COR-L47 (cell line): ENCODE measurements at regions not wholly inside any gene's neighbourhood (a gene's known extent, or its start where the extent isn't known, plus 50 kb on each side); places are given as distances from the start of the nearest gene placed in this dataset.
"Not testable (repeated sequence)": the region's sequence is repeated elsewhere in the genome, so short reads cannot be mapped to it uniquely, and the experiment has no call there.

Source experiments
- DNase-seq: peaks from one replicate; lab custom pipeline; 2025; lab: John Stamatoyannopoulos, UW

DNA sequence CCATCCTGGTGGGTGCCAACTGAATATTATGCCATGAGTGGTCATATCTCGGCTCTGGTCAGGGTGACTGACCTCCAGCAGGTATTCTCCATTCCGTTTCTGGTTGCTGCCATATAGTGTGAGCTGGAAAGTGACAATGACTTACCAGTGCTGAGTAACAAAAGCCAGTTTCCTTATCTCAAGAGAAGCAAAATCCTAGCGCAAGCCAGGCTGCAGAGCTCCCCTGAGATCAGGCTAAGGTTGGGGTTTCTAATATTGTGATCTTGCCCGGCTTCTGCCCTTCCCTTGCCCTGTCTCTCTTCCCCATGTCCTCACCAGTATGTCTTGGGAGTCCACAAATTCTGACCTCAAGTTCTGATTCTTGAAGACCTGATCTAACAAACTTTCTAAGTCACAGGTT is 271.3 kb upstream of the SPTLC3 start:
- no peak for DNase-seq

DNA sequence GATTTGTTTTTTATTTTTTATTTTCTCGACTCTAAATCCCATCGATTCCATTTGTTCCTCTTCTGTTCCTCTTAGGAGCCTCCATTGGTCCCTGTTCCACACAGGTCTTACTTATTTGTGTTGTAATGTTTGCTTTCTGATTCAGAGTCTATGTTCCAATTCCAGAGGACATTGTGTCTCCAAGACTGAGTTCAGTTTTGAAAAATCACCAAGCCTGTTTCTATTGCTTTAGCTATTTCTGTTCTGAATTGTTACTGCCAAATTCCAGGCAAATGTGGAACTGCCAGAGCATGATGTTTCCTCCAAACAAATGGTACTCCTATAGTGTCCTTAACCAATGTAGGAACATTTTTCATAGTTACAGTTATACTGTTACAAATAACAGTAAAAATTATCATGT is 270.9 kb upstream of the SPTLC3 start:
- DNase-seq = no peak

DNA sequence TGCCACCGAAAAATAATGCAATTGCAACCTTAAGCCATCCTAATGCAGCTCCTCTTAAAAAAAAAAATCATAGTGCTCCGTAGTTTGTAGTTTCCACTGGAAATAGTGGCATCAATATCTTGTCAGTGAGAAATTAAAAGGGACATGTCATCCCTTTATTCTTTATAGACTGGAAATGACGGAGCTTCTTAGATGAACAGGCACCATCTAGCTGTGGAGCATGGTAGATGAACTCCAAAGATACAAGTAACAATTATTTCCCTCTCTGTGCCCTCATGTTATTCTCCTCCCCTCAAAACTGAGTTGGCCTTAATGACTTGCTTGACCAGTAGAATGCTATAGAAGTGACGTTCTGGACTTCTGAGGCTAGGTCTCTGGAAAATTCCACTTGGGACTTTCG is 268.1 kb upstream of the SPTLC3 start:
- DNase-seq = no peak

DNA sequence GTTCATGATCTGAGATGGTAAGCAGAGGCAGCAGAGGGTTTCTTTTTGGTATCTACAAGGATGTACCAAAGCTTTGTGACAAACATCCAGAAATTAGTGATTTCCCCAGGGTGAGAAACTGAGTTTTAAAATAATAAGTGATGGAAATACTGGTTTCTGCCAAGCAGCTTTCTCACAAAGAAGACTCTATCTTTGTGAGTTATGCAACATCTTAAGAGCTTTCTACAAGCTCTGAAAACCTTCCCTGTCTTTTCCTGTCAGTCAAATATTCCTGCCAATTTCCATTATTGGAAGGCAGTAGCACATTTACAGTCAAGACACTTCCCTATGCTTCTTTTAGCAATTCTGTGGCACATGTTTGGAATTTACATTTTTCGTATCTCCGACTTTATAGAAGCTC is 264.7 kb upstream of the SPTLC3 start:
- DNase-seq = no peak

DNA sequence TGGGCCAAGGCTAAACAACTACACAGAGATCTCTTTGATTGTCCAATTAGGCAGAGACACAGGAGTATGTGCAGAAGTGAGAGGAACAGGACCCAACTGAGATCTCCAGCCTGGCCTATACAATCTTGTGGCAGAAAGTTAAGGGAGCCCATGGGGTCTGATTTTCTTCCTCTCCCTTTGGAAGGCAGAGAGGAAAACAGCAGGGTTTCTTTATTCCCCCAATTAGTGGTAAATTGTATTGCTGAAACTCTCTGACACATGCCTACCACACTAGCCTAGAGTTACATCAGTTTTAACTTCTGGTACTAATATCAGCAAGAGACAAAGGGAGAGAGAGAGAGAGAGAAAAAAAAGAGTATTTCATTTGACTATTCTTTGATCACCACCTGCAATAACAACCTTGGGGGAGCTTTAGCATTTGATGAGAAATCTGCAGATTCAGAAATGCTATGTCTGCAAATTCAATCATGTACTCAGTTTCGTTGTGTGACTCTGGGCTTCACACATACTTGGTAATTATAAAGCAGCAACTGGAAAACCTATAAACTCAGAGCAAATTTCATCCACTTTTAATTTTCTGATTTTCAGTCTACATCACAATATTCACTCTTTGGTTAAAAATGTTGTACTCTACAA is 260.3 kb upstream of the SPTLC3 start:
- DNase-seq = no peak

DNA sequence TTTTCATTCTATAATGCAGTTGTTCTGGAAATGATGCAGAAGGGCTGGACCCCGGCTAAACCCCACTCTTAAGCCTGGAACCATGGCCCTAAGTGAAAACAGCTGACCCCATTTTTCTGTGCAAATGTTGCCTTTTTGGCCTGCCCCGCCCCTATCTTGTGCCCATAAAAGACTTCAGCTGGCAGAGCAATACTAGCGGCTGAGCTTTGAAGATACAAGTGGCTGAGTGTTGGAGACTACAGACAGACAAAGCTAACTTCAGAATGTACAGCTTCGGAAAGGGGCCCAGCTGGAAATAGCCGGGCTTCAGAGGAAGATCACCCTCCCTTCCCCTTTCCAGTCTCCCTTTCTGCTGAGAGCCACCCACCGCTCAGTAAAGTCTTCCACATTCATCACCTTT is 258.6 kb upstream of the SPTLC3 start:
- no peak for DNase-seq

DNA sequence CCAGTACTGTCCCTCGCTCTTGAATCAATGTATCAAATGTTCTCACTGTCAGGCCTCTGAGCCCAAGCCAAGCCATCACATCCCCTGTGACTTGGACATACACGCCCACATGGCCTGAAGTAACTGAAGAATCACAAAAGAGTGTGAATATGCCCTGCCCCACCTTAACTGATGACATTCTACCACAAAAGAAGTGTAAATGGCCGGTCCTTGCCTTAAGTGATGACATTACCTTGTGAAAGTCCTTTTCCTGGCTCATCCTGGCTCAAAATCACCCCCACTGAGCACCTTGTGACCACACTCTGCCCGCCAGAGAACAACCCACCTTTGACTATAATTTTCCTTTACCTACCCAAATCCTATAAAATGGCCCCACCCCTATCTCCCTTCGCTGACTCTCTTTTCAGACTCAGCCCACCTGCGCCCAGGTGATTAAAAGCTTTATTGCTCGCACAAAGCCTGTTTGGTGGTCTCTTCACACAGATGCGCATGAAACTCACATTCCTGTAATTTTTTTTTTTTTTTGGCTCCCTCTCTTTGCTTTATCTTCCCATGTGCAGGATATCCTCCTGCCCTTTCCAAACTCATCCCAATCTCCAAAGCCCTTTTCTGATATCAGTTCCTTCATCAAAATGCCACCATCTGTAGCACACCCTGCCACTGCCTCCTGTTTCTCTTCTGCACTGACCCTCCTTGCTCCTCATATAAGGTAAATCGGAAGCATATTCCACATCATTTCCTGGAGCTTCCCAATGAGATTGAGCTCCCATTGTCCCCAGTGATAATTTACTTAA is 255.7 kb upstream of the SPTLC3 start:
- not testable (repeated sequence) for DNase-seq

DNA sequence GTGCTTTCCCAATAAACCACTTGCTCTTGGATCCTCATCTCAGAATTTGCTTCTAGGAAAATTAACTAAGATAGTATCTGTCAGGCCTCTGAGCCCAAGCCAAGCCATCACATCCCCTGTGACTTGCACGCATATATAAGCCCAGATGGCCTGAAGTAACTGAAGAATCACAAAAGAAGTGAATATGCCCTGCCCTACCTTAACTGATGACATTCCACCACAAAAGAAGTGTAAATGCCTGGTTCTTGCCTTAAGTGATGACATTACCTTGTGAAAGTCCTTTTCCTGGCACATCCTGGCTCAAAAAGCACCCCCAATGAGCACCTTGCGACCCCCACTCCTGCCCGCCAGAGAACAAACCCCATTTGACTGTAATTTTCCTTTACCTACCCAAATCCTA is 255.0 kb upstream of the SPTLC3 start:
- DNase-seq = not testable (repeated sequence)

DNA sequence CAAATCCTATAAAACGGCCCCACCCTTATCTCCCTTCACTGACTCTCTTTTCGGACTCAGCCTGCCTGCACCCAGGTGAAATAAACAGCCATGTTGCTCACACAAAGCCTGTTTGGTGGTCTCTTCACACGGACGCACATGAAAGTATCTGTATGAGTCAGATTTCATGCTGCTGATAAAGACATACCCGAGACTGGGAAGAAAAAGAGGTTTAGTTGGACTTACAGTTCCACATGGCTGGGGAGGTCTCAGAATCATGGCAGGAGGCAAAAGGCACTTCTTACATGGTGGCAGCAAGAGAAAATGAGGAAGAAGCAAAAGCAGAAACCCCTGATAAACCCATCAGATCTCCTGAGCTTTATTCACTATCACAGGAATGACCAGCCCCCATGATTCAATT is 249.3 kb upstream of the SPTLC3 start:
- DNase-seq = not testable (repeated sequence)

DNA sequence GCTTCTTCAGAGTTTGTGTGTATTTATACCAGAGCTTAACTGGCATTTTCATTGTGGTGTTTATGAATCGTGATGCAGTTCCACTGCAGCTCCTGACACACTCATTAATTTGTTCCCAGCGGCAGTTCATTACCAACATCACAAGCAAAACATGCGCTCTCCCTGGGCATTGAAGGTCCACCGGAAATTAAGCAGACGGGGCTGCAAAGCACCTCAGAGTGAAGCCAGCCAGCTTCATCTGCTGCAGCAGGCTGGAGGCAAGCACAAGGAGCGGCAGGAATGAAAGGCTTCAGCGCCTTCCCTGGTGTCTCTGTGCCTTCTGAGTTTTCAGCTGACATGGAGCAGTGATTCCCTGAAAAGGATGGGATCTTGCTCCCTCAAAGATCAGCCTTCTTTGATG is 246.0 kb upstream of the SPTLC3 start:
- DNase-seq = no peak

DNA sequence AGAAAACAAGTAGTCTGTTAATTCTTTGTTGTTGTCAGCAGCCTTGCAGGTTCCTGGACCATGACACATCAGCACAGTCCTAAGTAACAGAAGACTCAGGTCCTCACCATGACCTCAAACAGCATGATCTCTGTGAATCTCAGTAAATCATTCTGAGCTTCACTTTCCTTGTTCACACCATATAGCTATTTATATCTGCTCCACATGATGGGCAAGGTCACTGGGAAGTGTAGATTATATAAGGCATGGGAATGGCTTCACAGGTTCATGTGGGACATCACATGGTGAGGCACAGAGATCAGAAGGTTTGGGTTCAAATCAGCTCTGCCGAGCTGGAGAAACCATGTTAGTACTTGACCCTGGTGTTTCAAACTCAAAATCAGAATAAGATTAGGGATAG is 245.4 kb upstream of the SPTLC3 start:
- DNase-seq = no peak

DNA sequence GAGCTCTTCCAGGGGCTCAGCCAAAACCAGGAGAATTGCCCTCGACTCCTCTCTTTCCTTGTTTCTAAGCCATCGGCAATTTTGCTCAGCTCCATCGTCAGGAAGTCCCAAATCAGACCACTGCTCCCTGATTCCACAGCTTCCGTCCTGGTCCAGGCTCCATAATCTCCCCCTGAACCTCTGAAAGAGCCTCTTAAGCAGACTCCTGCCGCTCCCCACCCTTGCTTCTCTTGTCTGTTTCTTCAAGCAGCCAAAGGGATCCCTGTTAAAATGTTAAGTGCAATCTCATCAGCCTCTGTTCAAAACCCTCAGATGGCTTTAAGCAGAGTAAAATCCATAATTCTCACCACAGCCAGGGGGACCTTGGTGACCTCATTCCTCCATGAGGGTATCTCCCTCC is 244.7 kb upstream of the SPTLC3 start:
- DNase-seq = no peak

DNA sequence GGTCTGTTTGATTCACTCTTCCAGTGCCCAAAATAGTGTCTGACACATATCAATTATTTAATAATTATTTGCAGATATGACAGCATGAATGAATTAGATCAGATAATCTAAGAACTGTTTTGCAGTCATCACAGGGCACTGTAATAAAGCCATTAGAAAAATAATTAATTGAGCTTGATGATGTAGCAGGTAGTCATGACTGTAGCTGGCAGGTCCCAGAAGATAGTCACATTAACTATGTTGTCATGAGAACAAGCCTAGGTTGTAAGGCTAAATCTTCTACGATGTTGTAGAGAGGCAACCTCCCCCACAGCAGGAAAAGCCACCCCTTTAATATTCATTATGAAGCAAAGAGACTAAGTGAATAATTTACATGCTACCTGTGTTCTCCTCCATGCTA is 243.9 kb upstream of the SPTLC3 start:
- no peak for DNase-seq

DNA sequence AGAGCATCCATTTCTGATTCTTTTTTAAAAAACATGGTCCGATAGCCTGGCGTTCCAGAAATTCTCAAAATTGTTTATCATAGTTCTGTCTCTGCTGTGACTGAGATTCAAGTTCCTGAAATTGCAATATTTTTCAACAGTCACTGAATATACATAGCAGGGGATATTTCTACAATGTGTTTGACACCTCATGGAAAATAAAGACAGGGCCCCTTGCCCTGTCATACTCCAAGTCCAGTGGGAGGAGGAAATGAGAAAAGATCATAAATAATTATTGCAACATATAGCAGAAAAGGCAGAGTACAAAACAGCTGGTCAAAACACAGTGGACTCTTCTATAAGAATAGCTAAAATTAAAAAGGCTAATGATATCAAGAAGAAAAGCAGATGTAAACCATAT is 234.8 kb upstream of the SPTLC3 start:
- DNase-seq = no peak

DNA sequence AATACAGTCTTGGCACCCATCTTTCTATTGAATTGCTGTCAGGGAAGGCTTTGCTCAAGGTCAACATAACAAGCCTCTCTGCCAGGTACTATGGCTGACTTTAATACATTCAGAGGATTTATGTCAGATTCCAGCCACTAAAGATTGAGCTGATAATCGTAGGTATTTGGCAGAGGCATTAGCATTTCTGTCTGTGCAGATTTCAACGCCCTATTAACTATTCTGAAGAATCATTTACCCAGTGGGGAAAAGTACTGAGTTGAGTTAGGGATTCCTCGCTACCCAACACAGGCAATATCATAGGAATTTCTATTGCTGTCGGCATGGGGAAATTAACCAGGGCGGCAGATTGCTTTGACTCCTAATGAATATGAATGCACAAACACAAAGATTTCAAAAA is 233.7 kb upstream of the SPTLC3 start:
- DNase-seq = no peak

DNA sequence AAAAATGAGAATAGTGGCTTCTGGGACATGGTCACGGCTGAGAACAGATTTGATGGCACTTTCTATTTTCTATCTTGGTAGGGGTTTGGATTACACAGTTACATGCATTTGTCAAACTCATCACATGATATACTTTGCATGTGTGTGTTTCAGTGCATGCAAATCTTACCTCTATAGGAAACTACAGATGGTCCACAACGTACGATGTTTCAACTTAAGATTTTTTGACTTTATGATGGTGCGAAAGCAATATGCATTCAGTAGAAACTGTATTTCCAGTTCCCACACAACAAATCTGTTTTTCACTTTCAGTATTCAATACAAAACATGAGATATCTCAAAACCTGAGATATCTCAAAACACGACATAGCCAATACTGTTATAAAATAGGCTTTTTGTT is 231.8 kb upstream of the SPTLC3 start:
- no peak for DNase-seq

DNA sequence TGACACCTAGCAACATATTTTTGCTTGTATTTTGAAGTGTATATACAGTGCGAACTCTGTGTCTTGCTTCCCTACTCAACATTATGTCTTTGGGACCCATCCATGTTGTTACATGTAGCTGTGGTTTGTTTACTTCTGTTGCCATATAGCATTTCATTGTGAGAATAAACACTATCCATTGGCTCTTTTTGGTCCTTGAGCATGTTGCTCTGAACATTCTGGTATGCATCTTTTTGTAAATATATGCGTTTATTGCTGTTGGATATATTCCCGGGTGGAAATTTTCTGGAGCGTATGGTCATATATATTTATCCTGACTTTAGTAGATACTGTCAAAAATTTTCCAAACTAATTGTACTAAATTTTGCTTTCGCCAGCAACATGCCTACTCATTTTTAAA is 222.5 kb upstream of the SPTLC3 start:
- DNase-seq = no peak

DNA sequence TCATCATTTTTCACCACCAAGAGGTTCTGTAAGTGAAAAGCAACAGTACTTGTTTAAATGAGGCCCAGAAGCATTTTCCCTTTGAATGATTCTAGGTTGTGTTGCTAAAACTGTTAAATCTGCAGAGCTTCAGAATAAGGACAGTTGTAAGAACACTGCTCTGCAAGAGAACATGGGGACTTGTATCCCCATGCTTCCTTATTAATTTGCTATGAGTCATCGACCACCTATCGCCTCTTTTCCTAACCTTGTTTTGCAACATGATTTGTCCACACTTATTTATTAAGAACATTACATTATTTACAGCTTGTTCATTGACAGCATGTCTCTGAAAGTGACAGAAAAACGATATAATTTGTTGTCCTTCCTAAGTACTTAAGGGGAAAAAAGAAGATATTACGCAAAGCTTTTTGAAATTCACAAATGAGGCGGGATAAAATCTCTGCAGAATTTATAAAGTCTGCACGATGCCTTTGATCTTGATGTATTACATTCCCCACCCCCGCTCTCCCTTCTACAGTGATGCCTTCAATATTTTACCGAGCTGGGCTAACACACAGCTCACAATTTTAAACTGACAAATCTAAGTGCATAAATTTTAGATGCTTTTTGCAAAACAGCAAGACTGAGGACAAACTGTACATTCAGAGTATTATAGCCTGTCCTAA is 220.0 kb upstream of the SPTLC3 start:
- DNase-seq = no peak

DNA sequence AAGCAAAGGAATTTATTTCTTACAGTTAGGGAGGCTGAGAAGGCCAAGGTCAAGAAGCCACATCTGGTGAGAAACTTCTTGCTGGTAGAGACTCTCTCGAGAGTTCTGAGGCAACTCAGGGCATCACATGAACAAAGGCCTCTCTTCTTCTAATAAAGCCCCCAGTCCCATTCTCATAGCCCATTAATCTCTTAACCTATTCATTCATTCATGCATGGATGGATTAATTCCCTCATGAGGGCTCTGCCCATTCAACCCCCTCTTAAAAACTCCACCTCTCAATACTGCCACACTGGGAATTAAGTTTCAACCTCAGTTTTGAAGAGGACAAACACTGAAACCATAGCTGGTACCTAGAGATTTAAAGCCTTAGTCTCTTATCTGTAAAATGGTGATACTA is 217.9 kb upstream of the SPTLC3 start:
- no peak for DNase-seq

DNA sequence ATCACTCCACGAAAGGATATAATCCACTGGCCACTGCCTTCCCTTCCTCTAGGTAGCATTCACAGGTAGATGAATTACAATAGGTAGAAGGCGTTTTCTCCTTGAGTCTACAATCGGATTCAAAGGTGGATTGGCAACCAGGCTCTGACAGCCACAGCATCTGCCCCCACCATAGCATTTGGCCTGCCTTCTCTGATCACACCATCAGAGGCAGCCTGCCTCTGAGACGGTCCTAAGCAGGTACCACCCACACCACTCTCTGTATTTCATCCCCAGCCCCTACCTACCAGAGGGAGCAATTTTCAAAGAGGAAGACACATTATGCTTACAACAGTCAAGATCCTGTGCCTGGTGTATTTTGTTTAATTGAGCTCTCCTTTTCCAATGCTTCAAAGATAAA is 210.5 kb upstream of the SPTLC3 start:
- DNase-seq = no peak

DNA sequence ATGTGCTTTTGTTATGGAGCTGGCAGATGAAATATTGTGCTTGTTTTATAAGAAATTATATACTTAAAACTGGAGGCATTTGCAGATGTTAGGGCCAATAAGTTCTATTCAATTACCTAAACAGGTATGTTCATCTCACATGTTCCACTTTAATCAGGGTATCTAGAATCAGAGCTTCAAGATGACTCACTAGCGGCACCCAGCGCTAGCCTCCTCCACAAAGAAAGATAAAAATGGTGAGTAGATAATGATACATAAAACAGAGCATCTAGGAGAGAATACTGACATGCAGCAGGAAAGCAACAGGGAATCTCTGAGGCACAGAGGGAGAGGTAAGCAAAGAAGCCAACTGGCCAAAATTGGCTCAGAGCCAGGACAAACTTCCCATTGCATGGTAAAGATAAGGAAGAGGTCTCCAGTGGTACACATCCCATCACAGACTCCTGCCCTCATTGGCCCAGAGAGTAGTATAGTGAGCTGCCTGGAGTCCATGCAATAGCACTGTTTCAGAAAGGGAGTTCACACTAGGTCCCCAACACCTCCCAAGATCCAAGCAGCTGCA is 200.7 kb upstream of the SPTLC3 start:
- DNase-seq = no peak

DNA sequence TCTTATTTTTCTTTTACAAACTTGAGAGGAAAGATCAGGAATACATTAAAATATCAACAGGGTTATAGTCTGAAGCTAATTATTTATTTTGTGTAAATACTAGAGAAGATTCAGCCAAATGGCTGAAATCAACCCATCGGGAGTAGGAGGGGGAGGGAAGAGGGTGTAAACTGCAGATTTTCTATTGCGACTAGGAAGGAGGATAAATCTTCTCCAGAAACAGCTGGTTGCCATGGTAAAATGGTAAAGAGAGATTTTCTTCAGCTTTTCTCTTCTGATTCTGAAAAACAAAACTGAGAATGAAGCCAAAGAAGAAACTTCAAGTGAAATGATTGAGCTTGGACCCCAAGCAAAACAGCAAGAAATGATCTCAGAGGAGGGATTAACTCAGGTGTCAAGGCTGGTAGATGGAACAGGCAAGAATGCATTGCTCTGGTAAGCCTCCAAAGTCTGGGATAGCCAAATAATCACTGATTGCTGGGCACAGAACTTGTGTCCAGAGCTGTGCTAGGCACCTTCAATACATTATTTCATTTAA is 193.5 kb upstream of the SPTLC3 start:
- DNase-seq = no peak
